HCT116 (cell line): ENCODE measurements at regions not wholly inside any gene's neighbourhood (a gene's known extent, or its start where the extent isn't known, plus 50 kb on each side); places are given as distances from the start of the nearest gene placed in this dataset.

Experiments used
- ATAC-seq: fragments of 200-7000 bp; cut with Tn5 transposase; 2 replicates; pipeline ENCODE4 v1.9.1; 2020; ENCODE audit warnings: mild to moderate bottlenecking, moderate library complexity
- BruUV-seq: library from RNA; stranded (reverse); fragments of 400-500 nt; replicated peaks from 2 replicates; lab custom pipeline; 2021; lab: Mats Ljungman, UMichigan
- CTCF ChIA-PET: fragments of 300-600 bp; sonication (Branson Sonifier 250); formaldehyde crosslinking; loops from one replicate; lab custom pipeline; 2021; ENCODE audit warnings: antibody characterized with exemption; lab: Charles Lee
- POLR2A ChIA-PET: fragments of 300-600, 350-600 bp; sonication (Branson Sonifier 250); formaldehyde crosslinking; loops from one replicate; lab custom pipeline; 2021; ENCODE audit warnings: antibody characterized with exemption; lab: Charles Lee
- RAD21 ChIA-PET, 2 experiments: fragments of 300-600 bp; sonication (Branson Sonifier 250); formaldehyde crosslinking; loops; one replicate each; lab custom pipeline; 2023; ENCODE audit warnings: low total read pairs in 2 of 2; ENCODE audit not compliant: uncharacterized antibody in 2 of 2, unreplicated experiment in 2 of 2, low non-redundant PET in 1 of 2; lab: Charles Lee
- DNase-seq: peaks from one replicate; pipeline ENCODE4 v3.0.0-alpha.2; 2010; ENCODE audit warnings: low read depth, low spot score
- H2AFZ ChIP-seq: fragments of 200-600 bp; shearing (Covaris generic), sonication (generic); 2 replicates; pipeline ENCODE4 v1.6.1; 2017; ENCODE audit warnings: low read depth, mixed run types, mixed read lengths, antibody characterized with exemption, low read length; ENCODE audit not compliant: poor library complexity, severe bottlenecking
- H3K27ac ChIP-seq: 2 replicates; pipeline ENCODE4 v1.5.1; 2012; ENCODE audit warnings: low read depth, low read length
- H3K27me3 ChIP-seq: fragments of 200-600 bp; sonication (generic); 2 replicates; pipeline ENCODE4 v1.6.1; 2016; ENCODE audit warnings: mixed run types, low read length, mixed read lengths; ENCODE audit not compliant: insufficient read depth
- H3K36me3 ChIP-seq, 2 experiments: fragments of 200-500 bp in 1 of 2; fragments of 200-600 bp in 1 of 2; sonication (Bioruptor generic) in 1 of 2; sonication (generic) in 1 of 2; 2 replicates each; pipeline versions ENCODE4 v1.5.1 to v1.6.1; 2014 to 2016; ENCODE audit warnings: low read length in 2 of 2, inconsistent platforms in 1 of 2, mixed read lengths in 1 of 2, mixed run types in 1 of 2; ENCODE audit not compliant: insufficient read depth in 2 of 2, control insufficient read depth in 1 of 2
- H3K4me1 ChIP-seq, 2 experiments: fragments of 200-600 bp in 1 of 2; sonication (generic) in 1 of 2; 2 replicates each; pipeline versions ENCODE4 v1.5.1 to v1.6.1; 2012 to 2017; ENCODE audit warnings: low read length in 2 of 2, inconsistent platforms in 1 of 2, mild to moderate bottlenecking in 1 of 2, mixed read lengths in 1 of 2, mixed run types in 1 of 2, moderate library complexity in 1 of 2; ENCODE audit not compliant: insufficient read depth in 2 of 2, control insufficient read depth in 1 of 2
- H3K4me2 ChIP-seq: fragments of 200-600 bp; sonication (generic); 2 replicates; pipeline ENCODE4 v1.6.1; 2017; ENCODE audit warnings: mixed run types, low read length, mixed read lengths
- H3K4me3 ChIP-seq, 2 experiments: fragments of 200-600 bp in 1 of 2; sonication (generic) in 1 of 2; replicated peaks in 1 of 2; 2 replicates each; pipeline ENCODE4 v1.5.1; 2011 to 2016; ENCODE audit warnings: low read length in 2 of 2, control low read depth in 1 of 2, low read depth in 1 of 2, mild to moderate bottlenecking in 1 of 2, mixed read lengths in 1 of 2, mixed run types in 1 of 2
- H3K79me2 ChIP-seq: fragments of 200-600 bp; sonication (generic); 2 replicates; pipeline ENCODE4 v1.6.1; 2017; ENCODE audit warnings: mild to moderate bottlenecking, mixed run types, low read length, moderate library complexity, mixed read lengths; ENCODE audit not compliant: insufficient read depth
- H3K9ac ChIP-seq: fragments of 200-600 bp; sonication (generic); 2 replicates; pipeline ENCODE4 v1.6.1; 2016; ENCODE audit warnings: low read length, mixed read lengths
- H3K9me2 ChIP-seq: fragments of 200-600 bp; sonication (generic), shearing (Covaris generic); 2 replicates; pipeline ENCODE4 v1.6.1; 2017; ENCODE audit warnings: mixed run types, mild to moderate bottlenecking, moderate library complexity; ENCODE audit not compliant: insufficient read depth
- H3K9me3 ChIP-seq, 2 experiments: fragments of 200-500 bp in 1 of 2; fragments of 200-600 bp in 1 of 2; sonication (Bioruptor generic) in 1 of 2; sonication (generic) in 1 of 2; 2 replicates each; pipeline ENCODE4 v1.6.1; 2014 to 2017; ENCODE audit warnings: low read length in 2 of 2, mixed read lengths in 2 of 2, inconsistent platforms in 1 of 2, low read depth in 1 of 2, mild to moderate bottlenecking in 1 of 2, mixed run types in 1 of 2, moderate library complexity in 1 of 2; ENCODE audit not compliant: control insufficient read depth in 1 of 2, insufficient read depth in 1 of 2
- H4K20me1 ChIP-seq: fragments of 200-600 bp; sonication (generic), shearing (Covaris generic); 2 replicates; pipeline ENCODE4 v1.6.1; 2017; ENCODE audit warnings: mixed run types, mild to moderate bottlenecking, moderate library complexity; ENCODE audit not compliant: insufficient read depth
- ATF3 ChIP-seq: IDR thresholded peaks from 2 replicates; pipeline ENCODE4 v1.6.1; 2012
- CBX3 ChIP-seq: IDR thresholded peaks from 2 replicates; pipeline ENCODE4 v1.6.1; 2012; ENCODE audit warnings: low read depth
- CEBPB ChIP-seq: IDR thresholded peaks from 2 replicates; pipeline ENCODE4 v1.6.1; 2012; ENCODE audit warnings: low read depth
- CTCF ChIP-seq, 3 experiments: fragments of 200-600 bp in 1 of 3; sonication (generic) in 1 of 3; IDR thresholded peaks in 2 of 3; conservative IDR thresholded peaks in 1 of 3; 2 replicates each; pipeline ENCODE4 v1.5.1; 2012 to 2017; ENCODE audit warnings: low read depth in 2 of 3, low read length in 2 of 3, antibody characterized with exemption in 1 of 3, borderline replicate concordance in 1 of 3, control low read depth in 1 of 3, mild to moderate bottlenecking in 1 of 3, mixed read lengths in 1 of 3, mixed run types in 1 of 3, moderate library complexity in 1 of 3; ENCODE audit not compliant: insufficient read depth in 1 of 3
- ELF1 ChIP-seq: IDR thresholded peaks from 2 replicates; pipeline ENCODE4 v1.6.1; 2012; ENCODE audit warnings: low read depth, borderline replicate concordance
- EZH2 ChIP-seq: fragments of 200-600 bp; sonication (generic); IDR thresholded peaks from 2 replicates; pipeline ENCODE4 v1.6.1; 2017; ENCODE audit warnings: antibody characterized with exemption, mixed run types
- FOSL1 ChIP-seq: IDR thresholded peaks from 2 replicates; pipeline ENCODE4 v1.6.1; 2012; ENCODE audit warnings: low read depth
- POLR2A ChIP-seq: IDR thresholded peaks from 2 replicates; pipeline ENCODE4 v1.7.0; 2011; ENCODE audit warnings: borderline replicate concordance; ENCODE audit not compliant: insufficient read depth, insufficient read length; ENCODE audit errors: extremely low read depth
- POLR2AphosphoS5 ChIP-seq: IDR thresholded peaks from 2 replicates; pipeline ENCODE4 v1.6.1; 2011; ENCODE audit warnings: mild to moderate bottlenecking, low read depth, low read length, moderate library complexity
- RAD21 ChIP-seq: IDR thresholded peaks from 2 replicates; pipeline ENCODE4 v1.6.1; 2012; ENCODE audit warnings: low read depth, mild to moderate bottlenecking
- REST ChIP-seq: IDR thresholded peaks from 2 replicates; pipeline ENCODE4 v1.6.1; 2012; ENCODE audit warnings: low read depth
- SRF ChIP-seq: IDR thresholded peaks from 2 replicates; pipeline ENCODE4 v1.6.1; 2012; ENCODE audit warnings: low read depth
- TCF7L2 ChIP-seq: IDR thresholded peaks from 2 replicates; pipeline ENCODE4 v1.7.0; 2011; ENCODE audit warnings: borderline replicate concordance, inconsistent platforms; ENCODE audit not compliant: insufficient read depth, insufficient read length; ENCODE audit errors: extremely low read depth
- ZNF274 ChIP-seq: fragments of 200-500 bp; sonication (Bioruptor generic); IDR thresholded peaks from 2 replicates; pipeline ENCODE4 v1.6.1; 2014; ENCODE audit warnings: mild to moderate bottlenecking, low read depth, low read length, inconsistent platforms
- intact Hi-C: fragments of 100-400 bp; cut with micrococcal nuclease; formaldehyde crosslinking; loops from 2 replicates; pipeline ENCODE4 v1.10.0; 2022

- H3K4me1 ChIP-seq = no peaks in the 10 kb centered on the region
- no peak overlapping the region for H3K9ac ChIP-seq
- H3K27ac ChIP-seq = no peak overlapping the region
- H3K36me3 ChIP-seq = no peaks in the 10 kb centered on the region
- DNase-seq (no peak), ATAC-seq (no peak)
- ChIA-PET CTCF (no interaction called here), POLR2A (no interaction called here), RAD21 (no interaction called here)
- no peaks in the 10 kb centered on the region for H4K20me1 ChIP-seq
- H3K4me2 ChIP-seq = no peak overlapping the region
- no peak overlapping the region for H3K4me3 ChIP-seq
- no peaks in the 10 kb centered on the region for H3K27me3 ChIP-seq
- H3K9me2 ChIP-seq = no peaks in the 10 kb centered on the region
- no TSS peak for BruUV-seq
- intact Hi-C loops = no loop called here
- no peaks in the 10 kb centered on the region for H3K79me2 ChIP-seq
- no peak overlapping the region for H2AFZ ChIP-seq
- no peaks in the 10 kb centered on the region for H3K9me3 ChIP-seq
- TF ChIP-seq TCF7L2 (no peak), POLR2A (no peak), RAD21 (no peak), REST (no peak), ELF1 (no peak), CBX3 (no peak), CTCF (IDR thresholded peaks at IDR 0.05 in 2 of 3, conservative IDR thresholded peaks at IDR 0.05 in 1 of 3; ENCODE audit: borderline replicate concordance in 1 of 3, insufficient read depth in 1 of 3, low read depth in 2 of 3, low read length in 2 of 3) (no peak), POLR2AphosphoS5 (no peak), FOSL1 (no peak), CEBPB (no peak), EZH2 (no peak), SRF (no peak), ZNF274 (no peak), ATF3 (no peak)
Measured at GRCh38 chr2:128545085-128545484, 226.4 kb upstream of the HS6ST1 start.
